SK-N-SH (cell line): ENCODE measurements at regions not wholly inside any gene's neighbourhood (a gene's known extent, or its start where the extent isn't known, plus 50 kb on each side); places are given as distances from the start of the nearest gene placed in this dataset.

Source experiments
- CTCF ChIA-PET: fragments of 300-600, 350-600 bp; formaldehyde crosslinking; extraction: SDS; loops from one replicate; lab custom pipeline; 2021; lab: Yijun Ruan, JAX
- POLR2A ChIA-PET: fragments of 350-600 bp; sonication (Branson Sonifier 250); formaldehyde crosslinking; extraction: SDS; loops from one replicate; lab custom pipeline; 2020; ENCODE audit warnings: antibody characterized with exemption, inconsistent platforms; lab: Yijun Ruan, JAX
- DNase-seq: peaks from one replicate; pipeline ENCODE4 v3.0.0; 2012
- H2AFZ ChIP-seq: fragments of 200-600 bp; sonication (generic); 2 replicates; pipeline ENCODE4 v1.8.1; 2016; ENCODE audit warnings: antibody characterized with exemption, mild to moderate bottlenecking, low read depth
- H3F3A ChIP-seq: fragments of 200-600 bp; sonication (generic); replicated peaks from 2 replicates; pipeline ENCODE3; 2016; ENCODE audit warnings: antibody characterized with exemption, mild to moderate bottlenecking; ENCODE audit not compliant: insufficient read depth
- H3K27ac ChIP-seq, 2 experiments: fragments of 200-500 bp in 1 of 2; fragments of 200-600 bp in 1 of 2; sonication (Bioruptor generic) in 1 of 2; sonication (generic), shearing (Covaris generic) in 1 of 2; 2 replicates each; pipeline versions ENCODE4 v1.5.1 to v1.6.1; 2014 to 2016; ENCODE audit warnings: low read depth in 2 of 2, inconsistent platforms in 1 of 2, low read length in 1 of 2, mild to moderate bottlenecking in 1 of 2, mixed read lengths in 1 of 2
- H3K27me3 ChIP-seq: fragments of 200-600 bp; sonication (generic), shearing (Covaris generic); 2 replicates; pipeline ENCODE4 v1.6.1; 2016; ENCODE audit warnings: mixed run types; ENCODE audit not compliant: insufficient read depth
- H3K36me3 ChIP-seq, 2 experiments: fragments of 200-500 bp in 1 of 2; fragments of 200-600 bp in 1 of 2; sonication (Bioruptor generic) in 1 of 2; sonication (generic) in 1 of 2; replicated peaks in 1 of 2; 2 replicates each; pipeline versions ENCODE3 to v1.5.1; 2014 to 2016; ENCODE audit warnings: low read length in 1 of 2, mild to moderate bottlenecking in 1 of 2; ENCODE audit not compliant: insufficient read depth in 2 of 2, control insufficient read depth in 1 of 2
- H3K4me1 ChIP-seq, 2 experiments: fragments of 200-500 bp in 1 of 2; fragments of 200-600 bp in 1 of 2; sonication (Bioruptor generic) in 1 of 2; sonication (generic), shearing (Covaris generic) in 1 of 2; 2 replicates each; pipeline versions ENCODE4 v1.5.1 to v1.6.1; 2014 to 2016; ENCODE audit warnings: low read depth in 1 of 2, low read length in 1 of 2, mixed run types in 1 of 2; ENCODE audit not compliant: insufficient read depth in 2 of 2, control insufficient read depth in 1 of 2
- H3K4me2 ChIP-seq: fragments of 200-600 bp; sonication (generic), shearing (Covaris generic); 2 replicates; pipeline ENCODE4 v1.6.1; 2017; ENCODE audit warnings: mixed run types
- H3K4me3 ChIP-seq, 2 experiments: fragments of 200-500 bp in 1 of 2; fragments of 200-600 bp in 1 of 2; sonication (Bioruptor generic) in 1 of 2; sonication (generic), shearing (Covaris generic) in 1 of 2; 2 replicates each; pipeline versions ENCODE4 v1.5.1 to v1.8.1; 2014 to 2016; ENCODE audit warnings: low read depth in 2 of 2, inconsistent platforms in 1 of 2, low read length in 1 of 2, mild to moderate bottlenecking in 1 of 2, mixed read lengths in 1 of 2, moderate library complexity in 1 of 2
- H3K79me2 ChIP-seq: fragments of 200-600 bp; sonication (generic); 2 replicates; pipeline ENCODE4 v1.8.1; 2017; ENCODE audit warnings: mild to moderate bottlenecking; ENCODE audit not compliant: insufficient read depth
- H3K9ac ChIP-seq: fragments of 200-600 bp; sonication (generic); 2 replicates; pipeline ENCODE4 v1.6.1; 2017; ENCODE audit warnings: mixed run types
- H3K9me2 ChIP-seq: fragments of 200-600 bp; sonication (generic); 2 replicates; pipeline ENCODE4 v1.6.1; 2017; ENCODE audit warnings: mixed run types
- H3K9me3 ChIP-seq: fragments of 200-600 bp; sonication (generic); 2 replicates; pipeline ENCODE4 v1.6.1; 2017; ENCODE audit warnings: mixed run types, mild to moderate bottlenecking, moderate library complexity
- H4K20me1 ChIP-seq: fragments of 200-600 bp; sonication (generic); 2 replicates; pipeline ENCODE4 v1.6.1; 2017; ENCODE audit warnings: mild to moderate bottlenecking, mixed run types; ENCODE audit not compliant: insufficient read depth
- CHD2 ChIP-seq: fragments of 150-350 bp; IDR thresholded peaks from 2 replicates; pipeline ENCODE4 v1.6.1; 2018; ENCODE audit warnings: low read length; ENCODE audit not compliant: partially characterized antibody
- EP300 ChIP-seq, 2 experiments: IDR thresholded peaks; 2 replicates each; pipeline versions ENCODE4 v1.4.0 to v1.6.1; 2012; ENCODE audit warnings: borderline replicate concordance in 1 of 2, low read depth in 1 of 2, low read length in 1 of 2
- FOSL2 ChIP-seq: IDR thresholded peaks from 2 replicates; pipeline ENCODE4 v1.4.0; 2012; ENCODE audit warnings: low read depth, mild to moderate bottlenecking, moderate library complexity, borderline replicate concordance
- FOXM1 ChIP-seq: IDR thresholded peaks from 2 replicates; pipeline ENCODE4 v1.4.0; 2012; ENCODE audit warnings: low read depth, mild to moderate bottlenecking
- JUND ChIP-seq: IDR thresholded peaks from 2 replicates; pipeline ENCODE4 v1.4.0; 2012
- MAX ChIP-seq: IDR thresholded peaks from 2 replicates; pipeline ENCODE4 v1.4.0; 2012; ENCODE audit warnings: low read depth
- MEF2A ChIP-seq: IDR thresholded peaks from 2 replicates; pipeline ENCODE4 v1.4.0; 2012; ENCODE audit warnings: low read depth, borderline replicate concordance
- NFIC ChIP-seq: IDR thresholded peaks from 2 replicates; pipeline ENCODE4 v1.4.0; 2012; ENCODE audit warnings: borderline replicate concordance
- NRF1 ChIP-seq: IDR thresholded peaks from 2 replicates; pipeline ENCODE4 v1.6.1; 2012; ENCODE audit warnings: low read depth, mild to moderate bottlenecking, low read length
- POLR2AphosphoS5 ChIP-seq: IDR thresholded peaks from 2 replicates; pipeline ENCODE4 v1.6.1; 2012; ENCODE audit warnings: low read depth, low read length
- RCOR1 ChIP-seq: fragments of 150-350 bp; IDR thresholded peaks from 2 replicates; pipeline ENCODE4 v1.6.1; 2017; ENCODE audit warnings: antibody characterized with exemption, low read length
- RFX5 ChIP-seq: IDR thresholded peaks from 2 replicates; pipeline ENCODE4 v1.6.1; 2012; ENCODE audit warnings: mild to moderate bottlenecking, improper control_type of control experiment, low read length
- RXRA ChIP-seq: IDR thresholded peaks from 2 replicates; pipeline ENCODE4 v1.4.0; 2012; ENCODE audit warnings: low read depth, mild to moderate bottlenecking, borderline replicate concordance
- SIN3A ChIP-seq: IDR thresholded peaks from 2 replicates; pipeline ENCODE4 v1.6.1; 2012; ENCODE audit warnings: low read depth, mild to moderate bottlenecking, low read length, moderate library complexity, borderline replicate concordance
- SMC3 ChIP-seq: IDR thresholded peaks from 2 replicates; pipeline ENCODE4 v1.6.1; 2012; ENCODE audit warnings: low read depth, low read length, improper control_type of control experiment
- TAF1 ChIP-seq: IDR thresholded peaks from 2 replicates; pipeline ENCODE4 v1.6.1; 2012; ENCODE audit warnings: low read depth, mild to moderate bottlenecking, low read length, moderate library complexity, borderline replicate concordance
- TCF12 ChIP-seq: IDR thresholded peaks from 2 replicates; pipeline ENCODE4 v1.4.0; 2012
- TEAD4 ChIP-seq: IDR thresholded peaks from 2 replicates; pipeline ENCODE4 v1.4.0; 2012; ENCODE audit warnings: mild to moderate bottlenecking, borderline replicate concordance; ENCODE audit not compliant: insufficient read depth
- USF2 ChIP-seq: fragments of 150-350 bp; IDR thresholded peaks from 2 replicates; pipeline ENCODE4 v1.6.1; 2017; ENCODE audit warnings: antibody characterized with exemption, low read length, low read depth, borderline replicate concordance
- ZBTB33 ChIP-seq: IDR thresholded peaks from 2 replicates; pipeline ENCODE4 v1.4.0; 2012; ENCODE audit warnings: low read depth, borderline replicate concordance
- WGBS: methylation state at CpG from one replicate; pipeline ENCODE4 v1.1.6; 2017; ENCODE audit warnings: low lambda C conversion rate; 5-methylcytosine and 5-hydroxymethylcytosine counted together
- TF ChIP-seq, protein P1 (sequence below): fragments of 200-600 bp; sonication (generic); IDR thresholded peaks from 2 replicates; pipeline ENCODE4 v1.6.1; 2017; ENCODE audit warnings: antibody characterized with exemption, mild to moderate bottlenecking, moderate library complexity
- TF ChIP-seq, protein P2 (sequence below): fragments of 150-350 bp; IDR thresholded peaks from 2 replicates; pipeline ENCODE4 v1.6.1; 2016; ENCODE audit warnings: mild to moderate bottlenecking, low read depth, low read length
- TF ChIP-seq, protein P3 (sequence below): IDR thresholded peaks from 2 replicates; pipeline ENCODE4 v1.4.0; 2012; ENCODE audit warnings: low read depth, borderline replicate concordance
- TF ChIP-seq, protein P4 (sequence below): IDR thresholded peaks from 2 replicates; pipeline ENCODE4; 2012

GRCh38 chr13:50244713-50245574 is 229.7 kb downstream of the KCNRG start:
- Histone ChIP-seq H4K20me1 (no peaks in the 10 kb centered on the region), H3K4me1 (no peaks in the 10 kb centered on the region), H3K9ac (no peak overlapping the region), H3K4me2 (peak overlapping the region; percentile 38), H3K9me3 (no peaks in the 10 kb centered on the region), H3K27ac (peak overlapping the region in 1 of 2 experiments; percentile 23; a peak in 1 of 4 replicates), H3K9me2 (no peaks in the 10 kb centered on the region), H3K27me3 (no peaks in the 10 kb centered on the region; the same call in 1 of the 2 replicates), H3K79me2 (no peaks in the 10 kb centered on the region), H3K36me3 (no peaks in the 10 kb centered on the region), H3K4me3 (no peak overlapping the region), H3F3A (peaks cover 6% of the 10 kb centered on the region), H2AFZ (no peak overlapping the region)
- DNase-seq: no peak
- WGBS: 60% methylated on average over 7 of the region's 7 CpGs
- TF ChIP-seq RXRA (peak; percentile 91), RCOR1 (no peak), TAF1 (no peak), CHD2 (no peak), MEF2A (no peak), SMC3 (no peak), EP300 (IDR thresholded peaks at IDR 0.05; ENCODE audit: borderline replicate concordance in 1 of 2, low read depth in 1 of 2, low read length in 1 of 2) (peak in 1 of 2 experiments; percentile 81; a peak in 1 of 4 replicates), JUND (peak; percentile 97), MAX (peak; percentile 53), TEAD4 (0 out of 2 replicates have a peak, but pooled peaks have one; percentile 33), NRF1 (no peak), FOXM1 (no peak), NFIC (peak; percentile 81; the same call in 1 of the 2 replicates), ZBTB33 (peak; percentile 82; the same call in 1 of the 2 replicates), USF2 (no peak), TCF12 (peak; percentile 94), POLR2AphosphoS5 (peak; percentile 70; the same call in 1 of the 2 replicates), SIN3A (0 out of 2 replicates have a peak, but pooled peaks have one; percentile 39), FOSL2 (peak; percentile 98), RFX5 (no peak)
- TF ChIP-seq, protein P1, sequence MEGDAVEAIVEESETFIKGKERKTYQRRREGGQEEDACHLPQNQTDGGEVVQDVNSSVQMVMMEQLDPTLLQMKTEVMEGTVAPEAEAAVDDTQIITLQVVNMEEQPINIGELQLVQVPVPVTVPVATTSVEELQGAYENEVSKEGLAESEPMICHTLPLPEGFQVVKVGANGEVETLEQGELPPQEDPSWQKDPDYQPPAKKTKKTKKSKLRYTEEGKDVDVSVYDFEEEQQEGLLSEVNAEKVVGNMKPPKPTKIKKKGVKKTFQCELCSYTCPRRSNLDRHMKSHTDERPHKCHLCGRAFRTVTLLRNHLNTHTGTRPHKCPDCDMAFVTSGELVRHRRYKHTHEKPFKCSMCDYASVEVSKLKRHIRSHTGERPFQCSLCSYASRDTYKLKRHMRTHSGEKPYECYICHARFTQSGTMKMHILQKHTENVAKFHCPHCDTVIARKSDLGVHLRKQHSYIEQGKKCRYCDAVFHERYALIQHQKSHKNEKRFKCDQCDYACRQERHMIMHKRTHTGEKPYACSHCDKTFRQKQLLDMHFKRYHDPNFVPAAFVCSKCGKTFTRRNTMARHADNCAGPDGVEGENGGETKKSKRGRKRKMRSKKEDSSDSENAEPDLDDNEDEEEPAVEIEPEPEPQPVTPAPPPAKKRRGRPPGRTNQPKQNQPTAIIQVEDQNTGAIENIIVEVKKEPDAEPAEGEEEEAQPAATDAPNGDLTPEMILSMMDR: no peak
- TF ChIP-seq, protein P2, sequence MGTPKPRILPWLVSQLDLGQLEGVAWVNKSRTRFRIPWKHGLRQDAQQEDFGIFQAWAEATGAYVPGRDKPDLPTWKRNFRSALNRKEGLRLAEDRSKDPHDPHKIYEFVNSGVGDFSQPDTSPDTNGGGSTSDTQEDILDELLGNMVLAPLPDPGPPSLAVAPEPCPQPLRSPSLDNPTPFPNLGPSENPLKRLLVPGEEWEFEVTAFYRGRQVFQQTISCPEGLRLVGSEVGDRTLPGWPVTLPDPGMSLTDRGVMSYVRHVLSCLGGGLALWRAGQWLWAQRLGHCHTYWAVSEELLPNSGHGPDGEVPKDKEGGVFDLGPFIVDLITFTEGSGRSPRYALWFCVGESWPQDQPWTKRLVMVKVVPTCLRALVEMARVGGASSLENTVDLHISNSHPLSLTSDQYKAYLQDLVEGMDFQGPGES: no peak
- TF ChIP-seq, protein P3, sequence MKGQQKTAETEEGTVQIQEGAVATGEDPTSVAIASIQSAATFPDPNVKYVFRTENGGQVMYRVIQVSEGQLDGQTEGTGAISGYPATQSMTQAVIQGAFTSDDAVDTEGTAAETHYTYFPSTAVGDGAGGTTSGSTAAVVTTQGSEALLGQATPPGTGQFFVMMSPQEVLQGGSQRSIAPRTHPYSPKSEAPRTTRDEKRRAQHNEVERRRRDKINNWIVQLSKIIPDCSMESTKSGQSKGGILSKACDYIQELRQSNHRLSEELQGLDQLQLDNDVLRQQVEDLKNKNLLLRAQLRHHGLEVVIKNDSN: no peak
- TF ChIP-seq, protein P4, sequence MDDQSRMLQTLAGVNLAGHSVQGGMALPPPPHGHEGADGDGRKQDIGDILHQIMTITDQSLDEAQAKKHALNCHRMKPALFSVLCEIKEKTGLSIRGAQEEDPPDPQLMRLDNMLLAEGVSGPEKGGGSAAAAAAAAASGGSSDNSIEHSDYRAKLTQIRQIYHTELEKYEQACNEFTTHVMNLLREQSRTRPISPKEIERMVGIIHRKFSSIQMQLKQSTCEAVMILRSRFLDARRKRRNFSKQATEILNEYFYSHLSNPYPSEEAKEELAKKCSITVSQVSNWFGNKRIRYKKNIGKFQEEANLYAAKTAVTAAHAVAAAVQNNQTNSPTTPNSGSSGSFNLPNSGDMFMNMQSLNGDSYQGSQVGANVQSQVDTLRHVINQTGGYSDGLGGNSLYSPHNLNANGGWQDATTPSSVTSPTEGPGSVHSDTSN: peak; percentile 96
- ChIA-PET CTCF (no interaction called here), POLR2A (no interaction called here)
